ENCODE measurements at regions not wholly inside any gene's neighbourhood (a gene's known extent, or its start where the extent isn't known, plus 50 kb on each side); places are given as distances from the start of the nearest gene placed in this dataset.
"Not testable (repeated sequence)": the region's sequence is repeated elsewhere in the genome, so short reads cannot be mapped to it uniquely, and the experiment has no call there.

- POLR2A ChIA-PET, result no interaction called here
- H3K9me3 Mint-ChIP-seq, result peaks cover 0 to 4% (median 0%) of the 10 kb centered on the region in 9 donors
- peaks cover 0 to 4% (median 0%) of the 10 kb centered on the region in 3 donors for H3K36me3 Mint-ChIP-seq
- H3K4me1 Mint-ChIP-seq, result peaks cover 0 to 10% (median 0%) of the 10 kb centered on the region in 4 donors
- no peak overlapping the region for H3K27ac Mint-ChIP-seq
- no peak overlapping the region for H3K4me3 Mint-ChIP-seq
- ATAC-seq (no peak), DNase-seq (no peak)
- no peaks in the 10 kb centered on the region for H3K27me3 Mint-ChIP-seq
These were observed 98.1 kb upstream of the C1GALT1C1 start for GRCh38 chrX:120727911-120728310.

- peaks cover 0 to 10% (median 0%) of the 10 kb centered on the region in 4 donors for H3K4me1 Mint-ChIP-seq
These were observed 97.6 kb upstream of the C1GALT1C1 start for GRCh38 chrX:120727452-120727851.

GRCh38 chrX:120726294-120726693 is 96.4 kb upstream of the C1GALT1C1 start:
- Mint-ChIP-seq H3K9me3 (peaks cover 0 to 8% (median 0%) of the 10 kb centered on the region in 9 donors), H3K4me3 (peak overlapping the region in 1 of 10 donors; percentile 36), H3K4me1 (peaks cover 0 to 10% (median 0%) of the 10 kb centered on the region in 4 donors), H3K27ac (peak overlapping the region in 1 of 10 donors; percentile 7), H3K27me3 (no peaks in the 10 kb centered on the region), H3K36me3 (peaks cover 0 to 2% (median 0%) of the 10 kb centered on the region in 3 donors)
- ATAC-seq (no peak), DNase-seq (no peak)
- POLR2A ChIA-PET, result no interaction called here

More at GRCh38 chrX:120727452-120727851, 97.6 kb upstream of the C1GALT1C1 start:
- peaks cover 0 to 3% (median 0%) of the 10 kb centered on the region in 9 donors for H3K9me3 Mint-ChIP-seq
- POLR2A ChIA-PET, result no interaction called here
- no peaks in the 10 kb centered on the region for H3K27me3 Mint-ChIP-seq
- H3K4me3 Mint-ChIP-seq, result no peak overlapping the region
- H3K27ac Mint-ChIP-seq, result no peak overlapping the region
- peaks cover 0 to under 1% (median 0%) of the 10 kb centered on the region in 3 donors for H3K36me3 Mint-ChIP-seq
- DNase-seq, result no peak
- ATAC-seq, result no peak

- POLR2A ChIA-PET, result no interaction called here
- Mint-ChIP-seq H3K9me3 (peaks cover 0 to 8% (median 0%) of the 10 kb centered on the region in 9 donors), H3K27me3 (no peaks in the 10 kb centered on the region), H3K36me3 (peaks cover 0 to 2% (median 0%) of the 10 kb centered on the region in 3 donors), H3K27ac (peak overlapping the region in 1 of 10 donors; percentile 7), H3K4me3 (peak overlapping the region in 1 of 10 donors; percentile 36), H3K4me1 (peaks cover 0 to 10% (median 0%) of the 10 kb centered on the region in 4 donors)
- no peak for ATAC-seq
- DNase-seq, result no peak
These were observed 96.0 kb upstream of the C1GALT1C1 start for GRCh38 chrX:120725874-120726273.

- POLR2A ChIA-PET, result no interaction called here
- DNase-seq (no peak), ATAC-seq (no peak)
- H3K27ac Mint-ChIP-seq, result peak overlapping the region in 1 of 10 donors; percentile 14
- H3K9me3 Mint-ChIP-seq, result peaks cover 0 to 8% (median 0%) of the 10 kb centered on the region in 9 donors
- H3K36me3 Mint-ChIP-seq, result peaks cover 0 to 2% (median 0%) of the 10 kb centered on the region in 3 donors
- no peaks in the 10 kb centered on the region for H3K4me1 Mint-ChIP-seq
- H3K27me3 Mint-ChIP-seq, result no peaks in the 10 kb centered on the region
- no peak overlapping the region for H3K4me3 Mint-ChIP-seq
These were observed 89.8 kb upstream of the C1GALT1C1 start for GRCh38 chrX:120719622-120720021.

- Mint-ChIP-seq H3K36me3 (peaks cover 0 to 2% (median 0%) of the 10 kb centered on the region in 3 donors), H3K27me3 (no peaks in the 10 kb centered on the region), H3K9me3 (peaks cover 0 to 8% (median 0%) of the 10 kb centered on the region in 9 donors), H3K27ac (no peak overlapping the region), H3K4me3 (no peak overlapping the region), H3K4me1 (no peaks in the 10 kb centered on the region)
- POLR2A ChIA-PET, result no interaction called here
- no peak for ATAC-seq
- no peak for DNase-seq
These were observed 89.1 kb upstream of the C1GALT1C1 start for GRCh38 chrX:120718969-120719368.

GRCh38 chrX:120702337-120702736 is 72.5 kb upstream of the C1GALT1C1 start:
- H3K36me3 Mint-ChIP-seq, H3K4me3 Mint-ChIP-seq, DNase-seq, POLR2A ChIA-PET, H3K27ac Mint-ChIP-seq, ATAC-seq, H3K27me3 Mint-ChIP-seq: not testable (repeated sequence)
- peaks cover under 1 to 12% (median 4%) of the 10 kb centered on the region in 4 donors for H3K4me1 Mint-ChIP-seq
- peaks cover 0 to 18% (median 6%) of the 10 kb centered on the region in 9 donors for H3K9me3 Mint-ChIP-seq

GRCh38 chrX:120697053-120697452 is 67.2 kb upstream of the C1GALT1C1 start:
- peak overlapping the region; percentile 89 to 97 (median 93) for H3K27ac Mint-ChIP-seq
- peak in 9 of 10 donors; percentile 1 to 82 (median 58) for DNase-seq
- POLR2A ChIA-PET, result interaction anchor here (0.9 to 1.2 kb wide), 3 partner anchors 17 to 136 kb away, joined by 3 to 7 read pairs (median 3); partner anchors contain the start of genes CUL4B and MCTS1
- H3K9me3 Mint-ChIP-seq, result peaks cover 0 to 20% (median 6%) of the 10 kb centered on the region in 9 donors
- peaks cover 7 to 22% (median 21%) of the 10 kb centered on the region in 4 donors for H3K4me1 Mint-ChIP-seq
- peaks cover 0 to 7% (median 3%) of the 10 kb centered on the region in 3 donors for H3K36me3 Mint-ChIP-seq
- ATAC-seq, result peak; percentile 95 to 98
- peak overlapping the region in 9 of 10 donors; percentile 23 to 77 (median 58) for H3K4me3 Mint-ChIP-seq
- no peaks in the 10 kb centered on the region for H3K27me3 Mint-ChIP-seq

- Mint-ChIP-seq H3K4me1 (peaks cover 7 to 17% (median 16%) of the 10 kb centered on the region in 4 donors), H3K36me3 (no peaks in the 10 kb centered on the region), H3K27me3 (no peaks in the 10 kb centered on the region), H3K27ac (no peak overlapping the region), H3K4me3 (no peak overlapping the region), H3K9me3 (peaks cover 0 to 2% (median 0%) of the 10 kb centered on the region in 9 donors)
- POLR2A ChIA-PET, result no interaction called here
- no peak for DNase-seq
- ATAC-seq, result no peak
These were observed 62.5 kb upstream of the C1GALT1C1 start for GRCh38 chrX:120692319-120692718.

- POLR2A ChIA-PET, result no interaction called here
- Mint-ChIP-seq H3K4me1 (peaks cover 0 to 3% (median 3%) of the 10 kb centered on the region in 4 donors), H3K4me3 (no peak overlapping the region), H3K36me3 (no peaks in the 10 kb centered on the region), H3K27ac (no peak overlapping the region), H3K27me3 (no peaks in the 10 kb centered on the region), H3K9me3 (no peaks in the 10 kb centered on the region)
- DNase-seq (no peak), ATAC-seq (no peak)
These were observed 61.1 kb upstream of the C1GALT1C1 start for GRCh38 chrX:120690941-120691340.

- Mint-ChIP-seq H3K4me1 (peaks cover 0 to 2% (median 0%) of the 10 kb centered on the region in 4 donors), H3K9me3 (no peaks in the 10 kb centered on the region), H3K36me3 (no peaks in the 10 kb centered on the region), H3K27ac (no peak overlapping the region), H3K4me3 (no peak overlapping the region), H3K27me3 (no peaks in the 10 kb centered on the region)
- no peak for ATAC-seq
- no peak for DNase-seq
- POLR2A ChIA-PET, result no interaction called here
These were observed 60.5 kb upstream of the C1GALT1C1 start for GRCh38 chrX:120690344-120690743.

- peak overlapping the region; percentile 10 to 78 (median 53) for H3K27ac Mint-ChIP-seq
- H3K4me1 Mint-ChIP-seq, result peaks cover 2 to 15% (median 7%) of the 10 kb centered on the region in 4 donors
- POLR2A ChIA-PET, result interaction anchor here (0.7 kb wide), 1 partner anchor 17 kb away, joined by 3 read pairs; no protein-coding TSS in a partner anchor
- H3K9me3 Mint-ChIP-seq, result peaks cover 0 to 9% (median 0%) of the 10 kb centered on the region in 9 donors
- ATAC-seq (no peak), DNase-seq (no peak)
- H3K36me3 Mint-ChIP-seq, result no peaks in the 10 kb centered on the region
- peak overlapping the region in 9 of 10 donors; percentile 0 to 72 (median 39) for H3K4me3 Mint-ChIP-seq
- no peaks in the 10 kb centered on the region for H3K27me3 Mint-ChIP-seq
These were observed 50.2 kb upstream of the C1GALT1C1 start for GRCh38 chrX:120680090-120680489.
